Midbrain (tissue), 1 donor: ENCODE measurements at regions not wholly inside any gene's neighbourhood (a gene's known extent, or its start where the extent isn't known, plus 50 kb on each side); places are given as distances from the start of the nearest gene placed in this dataset.
A peak's percentile ranks its signal among the peaks of the same experiment; 100 is the strongest.
"Not testable (repeated sequence)": the region's sequence is repeated elsewhere in the genome, so short reads cannot be mapped to it uniquely, and the experiment has no call there.

ENCODE experiments used
- DNase-seq: peaks from one replicate; lab custom pipeline; 2025; lab: John Stamatoyannopoulos, UW

DNA sequence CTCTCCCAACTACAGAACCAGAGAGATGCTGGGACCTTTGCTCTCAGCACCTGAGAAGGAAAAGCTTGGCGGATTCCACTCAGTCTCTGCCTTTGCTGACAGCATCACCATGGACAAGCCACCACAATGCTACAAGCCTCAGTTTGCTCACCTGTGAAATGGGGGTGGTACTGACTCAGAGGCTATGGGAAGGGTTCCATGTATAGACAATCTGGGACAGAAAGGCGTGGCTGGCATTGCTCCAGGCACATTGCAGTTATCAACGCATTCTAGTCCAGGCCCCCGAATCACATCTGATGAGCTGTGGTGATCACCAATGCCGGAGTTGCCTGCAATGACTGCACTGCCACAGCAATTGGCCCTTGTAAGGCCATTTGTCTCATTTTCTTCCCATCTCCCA, 72.6 kb downstream of the ISX start:
- no peak for DNase-seq

GRCh38 chr22:35140879-35141745, 75.2 kb downstream of the ISX start:
- DNase-seq: no peak

DNA sequence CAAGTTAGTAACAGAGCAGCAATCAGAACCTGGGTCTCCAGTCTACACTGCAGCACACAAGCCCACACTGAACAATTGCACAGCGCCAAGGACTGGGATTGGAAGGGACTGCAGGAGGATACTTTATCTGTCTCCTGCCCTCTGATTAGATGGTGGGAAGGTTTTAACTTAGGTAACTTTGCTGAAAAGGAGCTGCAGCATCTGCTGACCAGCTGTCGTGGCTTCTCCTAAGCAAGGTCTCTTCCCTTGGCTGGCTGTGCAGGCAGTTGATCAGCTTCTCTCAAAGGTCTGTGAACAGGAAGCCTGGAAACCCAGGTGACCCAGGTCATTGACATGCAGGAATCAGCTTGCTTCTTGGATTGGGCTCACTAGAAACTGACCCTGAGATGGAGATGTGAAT, 82.4 kb downstream of the ISX start:
- no peak for DNase-seq

GRCh38 chr22:35148866-35149548, 83.0 kb downstream of the ISX start:
- DNase-seq: no peak

DNA sequence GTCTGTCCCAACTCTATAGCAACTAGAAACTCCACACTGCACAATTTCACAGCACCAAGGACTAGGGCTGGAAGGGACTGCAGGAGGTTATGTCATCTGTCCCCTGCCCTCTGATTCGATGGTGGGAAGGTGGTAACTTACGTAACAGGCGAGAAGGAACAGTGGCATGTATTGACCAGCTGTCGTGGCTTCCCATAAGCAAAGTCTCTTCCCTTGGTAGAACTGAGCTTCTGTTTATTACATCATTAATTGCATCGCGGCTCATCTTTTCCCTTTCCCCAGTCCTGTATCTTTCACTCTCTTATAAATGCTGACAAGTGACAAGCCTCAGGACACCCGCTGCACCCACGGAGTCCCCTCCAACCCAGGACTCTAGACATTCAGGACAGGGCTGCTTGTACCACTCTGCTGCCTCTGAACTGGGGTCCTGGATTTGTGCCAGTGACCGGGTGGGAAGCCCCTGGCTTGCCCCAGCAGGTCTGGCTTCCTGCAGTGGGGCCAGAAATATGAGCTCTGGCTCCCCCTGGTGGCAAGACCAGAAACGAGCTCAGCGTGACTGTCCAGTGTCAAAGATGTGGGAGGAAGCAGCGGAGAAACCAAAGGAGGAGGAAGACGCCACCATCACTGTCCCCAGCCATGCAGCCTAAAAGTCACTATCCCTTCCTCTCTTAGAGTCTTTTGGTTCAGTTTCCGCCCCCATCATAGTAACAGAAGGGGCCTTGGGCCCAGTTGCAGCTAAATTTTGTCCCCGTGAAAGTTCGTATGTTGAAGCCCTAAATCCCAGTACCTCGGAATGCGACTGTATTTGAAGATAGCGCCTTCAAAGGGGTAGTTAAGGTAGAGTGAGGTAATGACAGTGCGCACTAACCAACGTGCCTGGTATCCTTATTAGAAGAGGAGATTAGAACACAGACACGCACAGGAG, 84.5 kb downstream of the ISX start:
- peak; percentile 57 for DNase-seq

DNA sequence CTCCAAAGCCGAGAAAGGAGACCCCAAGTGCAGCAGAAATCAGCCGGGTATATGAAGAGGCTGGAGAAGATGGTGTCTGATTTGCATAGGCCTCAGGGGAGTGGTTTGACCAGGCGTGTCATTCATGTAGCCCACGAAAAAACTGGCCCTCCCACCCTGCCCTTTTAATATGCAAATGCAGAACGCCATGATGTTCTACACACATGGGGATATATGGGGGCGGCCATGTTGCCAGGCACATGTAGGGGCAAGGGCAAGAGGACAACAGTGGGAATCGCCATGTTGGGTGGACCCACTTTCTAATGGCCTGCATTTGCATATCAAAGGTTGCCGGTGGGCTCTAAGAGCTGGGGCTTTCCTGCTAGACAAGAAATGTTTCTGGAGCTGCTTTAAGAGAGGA, 86.4 kb downstream of the ISX start:
- no peak for DNase-seq

- DNase-seq: peak; percentile 35
Observed at GRCh38 chr22:35154937-35155387, 89.0 kb downstream of the ISX start.

GRCh38 chr22:35155403-35156025, 89.6 kb downstream of the ISX start:
- DNase-seq: no peak

DNA sequence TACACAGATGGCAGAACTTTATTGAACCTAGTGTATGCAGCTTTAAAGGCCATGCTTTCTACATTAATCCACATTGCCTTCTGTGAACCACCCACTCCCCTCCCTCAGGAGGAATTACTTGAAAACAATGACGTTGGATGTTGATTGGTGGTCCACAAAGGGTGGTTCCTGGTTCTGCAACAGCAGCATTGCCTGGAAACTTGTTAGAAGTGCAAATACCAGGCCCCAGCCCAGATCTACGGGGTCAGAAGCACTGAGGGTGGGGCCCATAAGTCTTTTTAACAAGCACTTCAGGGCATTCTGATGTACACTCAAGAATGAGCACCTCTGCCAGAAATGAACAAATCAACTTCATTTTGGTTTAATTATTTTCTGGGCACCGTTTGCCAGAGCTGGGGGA, 91.0 kb downstream of the ISX start:
- no peak for DNase-seq

DNA sequence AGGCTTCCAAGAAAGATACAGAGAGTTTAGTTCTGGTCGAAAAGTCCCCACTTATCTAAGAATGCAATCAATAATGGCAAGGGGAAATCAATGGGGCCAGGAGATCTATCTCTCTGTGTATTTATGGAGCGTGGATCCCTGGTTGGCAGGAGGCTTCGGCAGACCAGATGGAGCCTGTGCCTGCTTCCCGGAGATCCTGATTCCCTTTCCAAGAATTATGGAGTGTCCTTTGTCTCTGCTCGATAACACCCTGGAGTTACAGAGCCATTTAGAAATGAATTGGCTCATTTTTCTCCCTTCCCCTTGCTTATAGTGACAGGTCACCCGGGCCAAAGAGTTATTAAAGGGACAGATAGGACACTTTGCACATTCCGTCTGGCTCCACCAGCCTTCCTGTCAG, 92.4 kb downstream of the ISX start:
- DNase-seq: no peak

GRCh38 chr22:35159343-35159742, 93.4 kb downstream of the ISX start:
- DNase-seq: no peak

GRCh38 chr22:35160268-35160667, 94.3 kb downstream of the ISX start:
- no peak for DNase-seq

DNA sequence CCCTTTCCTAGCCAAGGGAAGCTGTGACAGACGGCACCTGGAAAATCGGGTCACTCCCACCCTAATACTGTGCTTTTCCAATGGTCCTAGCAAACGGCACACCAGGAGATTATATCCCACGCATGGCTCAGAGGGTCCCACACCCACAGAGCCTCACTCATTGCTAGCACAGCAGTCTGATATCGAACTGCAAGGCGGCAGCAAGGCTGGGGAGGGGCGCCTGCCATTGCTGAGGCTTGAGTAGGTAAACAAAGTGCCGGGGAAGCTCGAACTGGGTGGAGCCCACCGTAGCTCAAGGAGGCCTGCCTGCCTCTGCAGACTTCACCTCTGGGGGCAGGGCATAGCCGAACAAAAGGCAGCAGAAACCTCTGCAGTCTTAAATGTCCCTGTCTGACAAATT, 91.4 kb upstream of the HMGXB4 start:
- not testable (repeated sequence) for DNase-seq

DNA sequence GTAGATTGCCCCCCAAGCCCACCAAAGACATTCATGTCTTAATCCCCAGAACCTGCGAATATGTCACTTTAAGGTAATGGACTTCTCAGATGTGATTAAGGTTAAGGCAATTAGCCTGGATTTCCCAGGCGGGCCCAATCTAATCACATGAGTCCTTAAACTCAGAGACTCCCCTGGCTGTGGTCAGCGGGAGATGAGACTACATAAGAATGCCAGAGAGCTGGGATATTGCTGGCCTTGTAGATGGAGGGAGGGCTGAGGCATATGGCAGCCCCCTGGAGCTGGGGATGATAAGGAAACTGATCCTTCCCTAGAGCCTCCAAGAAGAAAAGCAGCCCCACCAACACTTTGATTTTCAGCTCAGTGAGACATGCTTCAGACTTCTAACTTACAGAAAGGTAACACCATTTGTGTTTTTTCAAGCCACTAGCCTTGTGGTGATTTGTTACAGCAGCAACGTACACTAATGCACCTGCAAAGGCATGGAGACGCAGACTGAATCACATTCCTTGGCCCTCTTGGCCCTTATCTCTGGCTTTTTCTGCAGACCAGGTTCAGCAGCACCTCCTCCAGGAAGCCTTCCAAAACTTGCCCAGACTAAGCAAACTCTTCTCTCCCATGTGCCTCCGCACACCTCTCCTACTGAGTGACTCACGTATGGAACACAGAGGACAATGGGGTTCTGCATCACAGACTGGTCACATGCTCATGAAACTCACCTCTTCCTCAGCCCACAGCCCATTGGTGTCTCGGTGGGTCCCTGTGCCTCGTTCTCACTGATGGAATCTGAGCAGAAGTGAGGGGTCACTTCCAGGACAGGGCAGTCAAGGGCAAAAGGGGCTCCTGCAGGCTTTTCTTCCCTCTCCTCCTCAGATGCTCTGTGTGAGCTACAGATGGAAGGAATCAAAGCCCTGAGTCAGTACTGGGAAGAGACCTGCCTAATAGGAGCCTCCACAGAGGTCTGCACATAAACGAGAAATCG, 86.3 kb upstream of the HMGXB4 start:
- no peak for DNase-seq

- DNase-seq: no peak
Observed at GRCh38 chr22:35172442-35172841, 84.9 kb upstream of the HMGXB4 start.

- DNase-seq: no peak
Observed at GRCh38 chr22:35173655-35174054, 83.6 kb upstream of the HMGXB4 start.

DNA sequence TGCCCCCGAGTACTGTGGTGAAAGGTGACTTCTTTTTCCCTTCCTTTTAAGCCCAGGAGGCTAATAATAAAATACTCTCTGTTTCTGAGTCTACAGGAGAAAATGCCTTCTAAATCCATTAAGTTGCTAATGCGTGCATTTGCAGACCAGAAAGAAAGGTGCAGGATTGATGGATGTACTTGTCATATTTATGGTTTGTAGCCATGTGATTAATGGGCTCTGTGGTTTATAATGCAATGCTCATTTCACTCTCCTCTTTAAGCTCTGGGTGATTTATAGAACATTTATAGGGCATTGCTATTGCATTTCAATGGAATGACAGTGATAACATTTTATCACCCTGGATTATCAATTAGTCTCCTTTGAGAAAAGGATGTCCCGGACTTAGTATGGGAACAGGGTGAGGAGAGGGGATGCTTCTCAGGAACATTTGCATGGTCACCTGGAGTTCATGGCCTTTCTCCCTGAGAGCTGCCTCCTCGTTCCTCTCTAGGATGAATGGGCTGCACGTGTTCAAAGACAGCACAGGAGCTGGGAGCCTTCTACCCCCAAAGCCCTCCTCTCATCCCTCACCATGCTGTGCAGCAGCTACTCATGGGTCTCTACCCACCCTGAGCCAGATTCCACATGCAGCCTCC, 82.8 kb upstream of the HMGXB4 start:
- no peak for DNase-seq

GRCh38 chr22:35175392-35175791, 81.9 kb upstream of the HMGXB4 start:
- DNase-seq: no peak

GRCh38 chr22:35177811-35178210, 79.5 kb upstream of the HMGXB4 start:
- DNase-seq: no peak

DNA sequence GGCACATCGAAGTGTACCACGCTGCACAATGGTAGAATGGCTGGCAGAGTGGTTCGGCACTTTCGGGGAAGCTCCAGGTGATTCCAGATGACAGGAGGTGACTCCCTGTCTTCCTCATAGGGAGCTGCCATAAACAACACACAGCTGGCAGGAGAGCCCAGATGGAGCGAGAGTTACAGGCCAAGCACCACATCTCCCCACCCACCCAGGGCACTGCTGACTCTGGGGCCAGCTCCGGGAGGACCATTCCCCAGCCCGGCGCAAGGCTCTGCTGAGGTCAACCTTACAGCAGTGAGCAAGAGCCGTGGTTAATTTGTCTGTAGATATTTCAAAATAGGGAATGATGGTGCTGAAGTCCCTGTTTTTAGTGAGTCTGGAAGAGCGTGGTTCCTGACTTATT, 78.8 kb upstream of the HMGXB4 start:
- DNase-seq: no peak
